SK-N-SH (cell line): ENCODE measurements at regions not wholly inside any gene's neighbourhood (a gene's known extent, or its start where the extent isn't known, plus 50 kb on each side); places are given as distances from the start of the nearest gene placed in this dataset.

Experiments used
- CTCF ChIP-seq: fragments of 200-600 bp; sonication (generic); IDR thresholded peaks from 2 replicates; pipeline ENCODE4 v1.6.1; 2017; ENCODE audit warnings: antibody characterized with exemption, mild to moderate bottlenecking, moderate library complexity
- EP300 ChIP-seq, 2 experiments: IDR thresholded peaks; 2 replicates each; pipeline versions ENCODE4 v1.4.0 to v1.6.1; 2012; ENCODE audit warnings: borderline replicate concordance in 1 of 2, low read depth in 1 of 2, low read length in 1 of 2
- MAX ChIP-seq: IDR thresholded peaks from 2 replicates; pipeline ENCODE4 v1.4.0; 2012; ENCODE audit warnings: low read depth
- POLR2AphosphoS5 ChIP-seq: IDR thresholded peaks from 2 replicates; pipeline ENCODE4 v1.6.1; 2012; ENCODE audit warnings: low read depth, low read length
- RAD21 ChIP-seq: IDR thresholded peaks from 2 replicates; pipeline ENCODE4 v1.6.1; 2012; ENCODE audit warnings: mild to moderate bottlenecking, low read length
- TEAD4 ChIP-seq: IDR thresholded peaks from 2 replicates; pipeline ENCODE4 v1.4.0; 2012; ENCODE audit warnings: mild to moderate bottlenecking, borderline replicate concordance; ENCODE audit not compliant: insufficient read depth
- ZBTB33 ChIP-seq: IDR thresholded peaks from 2 replicates; pipeline ENCODE4 v1.4.0; 2012; ENCODE audit warnings: low read depth, borderline replicate concordance

- TF ChIP-seq TEAD4 (no peak), CTCF (no peak), MAX (no peak), RAD21 (no peak), EP300 (IDR thresholded peaks at IDR 0.05; ENCODE audit: borderline replicate concordance in 1 of 2, low read depth in 1 of 2, low read length in 1 of 2) (no peak), ZBTB33 (no peak), POLR2AphosphoS5 (no peak)
These were observed 202.8 kb downstream of the MN1 start for GRCh38 chr22:27598792-27599191.
